Lung (tissue), 11 donors: ENCODE measurements at regions not wholly inside any gene's neighbourhood (a gene's known extent, or its start where the extent isn't known, plus 50 kb on each side); places are given as distances from the start of the nearest gene placed in this dataset.
"Not testable (repeated sequence)": the region's sequence is repeated elsewhere in the genome, so short reads cannot be mapped to it uniquely, and the experiment has no call there.

Experiments
- ATAC-seq: fragments of 200-7000 bp; cut with Tn5 transposase; one replicate; pipeline ENCODE4 v1.9.1; 2020; ENCODE audit warnings: moderate number of reproducible peaks; ENCODE audit not compliant: insufficient read depth, low FRiP score
- DNase-seq, 3 donors: peaks; one replicate each; pipeline ENCODE4 v3.0.0-alpha.2; 2013 to 2017
- H3K27ac ChIP-seq, 2 donors: one replicate each; pipeline ENCODE4 v1.5.1; 2013; ENCODE audit warnings: mild to moderate bottlenecking in 2 of 2, moderate library complexity in 2 of 2, control low read depth in 1 of 2, inconsistent platforms in 1 of 2, low read depth in 1 of 2, low read length in 1 of 2
- H3K27me3 ChIP-seq, 3 donors: one replicate each; pipeline ENCODE4 v1.5.1; 2013; ENCODE audit warnings: low read length in 2 of 3; ENCODE audit not compliant: control insufficient read depth in 3 of 3, insufficient read depth in 3 of 3
- H3K36me3 ChIP-seq, 4 donors: one replicate each; pipeline ENCODE4 v1.5.1; 2013; ENCODE audit warnings: low read length in 4 of 4, mild to moderate bottlenecking in 1 of 4, moderate library complexity in 1 of 4; ENCODE audit not compliant: control insufficient read depth in 4 of 4, insufficient read depth in 4 of 4
- H3K4me1 ChIP-seq, 5 donors: one replicate each; pipeline ENCODE4 v1.5.1; 2013; ENCODE audit warnings: low read length in 5 of 5, mild to moderate bottlenecking in 2 of 5, moderate library complexity in 1 of 5; ENCODE audit not compliant: control insufficient read depth in 5 of 5, insufficient read depth in 5 of 5
- H3K4me3 ChIP-seq: one replicate; pipeline ENCODE4 v1.5.1; 2013; ENCODE audit warnings: mild to moderate bottlenecking, control low read depth, moderate library complexity
- H3K9ac ChIP-seq, 2 donors: one replicate each; pipeline ENCODE4 v1.5.1; 2013; ENCODE audit warnings: low read length in 2 of 2, control low read depth in 1 of 2; ENCODE audit not compliant: insufficient read depth in 1 of 2
- H3K9me3 ChIP-seq, 4 donors: one replicate each; pipeline ENCODE4 v1.5.1; 2013; ENCODE audit warnings: low read length in 3 of 4, mild to moderate bottlenecking in 1 of 4, moderate library complexity in 1 of 4; ENCODE audit not compliant: control insufficient read depth in 4 of 4, insufficient read depth in 3 of 4
- CTCF ChIP-seq: IDR thresholded peaks from 2 replicates; pipeline ENCODE4 v1.5.1; 2012; ENCODE audit warnings: mild to moderate bottlenecking; ENCODE audit errors: control extremely low read depth, extremely low read depth
- WGBS, 2 donors: extraction: QIAGEN DNeasy Blood & Tissue Kit; methylation state at CpG; one replicate each; pipeline ENCODE4 v1.1.7; 2013; 5-methylcytosine and 5-hydroxymethylcytosine counted together
- donor health status: control.
- donor health status: control.
- donor health status: Bipolar disorder and iron deficiency.
- donor health status: healthy.
- donor health status: DM: yes; HTN: yes; CAD: no.

DNA sequence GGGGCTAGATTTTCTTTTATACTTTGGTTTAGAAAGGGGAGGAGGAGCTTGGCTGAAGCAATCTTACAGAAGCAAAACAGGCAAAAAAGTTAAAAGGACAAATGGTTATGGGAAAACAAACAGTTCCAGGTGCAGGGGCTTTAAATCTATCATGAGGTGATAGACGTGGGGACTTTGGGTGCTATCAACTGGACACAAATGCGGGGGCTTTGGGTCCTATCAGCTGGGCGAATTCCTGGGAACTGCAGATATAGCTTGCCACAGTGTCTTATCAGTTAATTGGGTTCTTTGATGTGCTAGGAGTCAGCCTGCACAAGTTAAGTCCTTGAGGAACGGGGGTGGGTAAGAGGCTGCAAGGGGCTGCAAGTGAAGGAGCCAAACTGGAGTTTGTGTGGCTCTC is 260.6 kb downstream of the TUBA3C start:
- Histone ChIP-seq H3K27ac (no peak overlapping the region), H3K4me3 (no peak overlapping the region), H3K36me3 (no peaks in the 10 kb centered on the region), H3K27me3 (no peaks in the 10 kb centered on the region), H3K9me3 (peaks cover 0 to 1% (median 0%) of the 10 kb centered on the region in 4 donors), H3K4me1 (no peaks in the 10 kb centered on the region), H3K9ac (no peak overlapping the region)
- ATAC-seq (no peak), DNase-seq (no peak)
- WGBS, 2 donors, result 54 to 59% methylated on average over 4 of the region's 4 CpGs
- TF ChIP-seq CTCF, result no peak

GRCh38 chr13:18905096-18905495 is 276.5 kb downstream of the TUBA3C start:
- not testable (repeated sequence) for H3K9me3 ChIP-seq, DNase-seq, H3K4me1 ChIP-seq, H3K36me3 ChIP-seq, H3K27me3 ChIP-seq, H3K4me3 ChIP-seq, H3K27ac ChIP-seq, H3K9ac ChIP-seq, ATAC-seq
- 64 to 68% methylated on average over 12 of the region's 12 CpGs for WGBS, 2 donors

DNA sequence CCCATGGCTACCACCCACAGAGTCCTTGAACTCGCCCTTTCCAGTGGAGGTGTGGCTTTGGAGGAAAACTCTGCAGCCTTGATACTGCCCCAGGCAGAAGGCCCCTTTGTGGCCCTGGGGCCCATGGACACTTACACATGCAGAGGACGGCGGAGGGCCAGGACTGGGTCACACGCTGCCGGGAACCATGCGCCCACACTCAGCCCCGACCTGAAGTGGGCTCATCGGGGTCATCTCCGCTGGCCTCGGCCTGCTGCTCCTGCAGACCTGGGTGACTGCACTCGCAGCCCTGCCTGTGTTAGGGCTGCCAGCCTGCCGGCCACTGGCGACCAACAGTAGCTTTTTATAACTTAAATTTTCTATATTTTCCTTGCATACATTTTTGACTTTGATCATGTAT is 286.2 kb downstream of the TUBA3C start:
- not testable (repeated sequence) for ATAC-seq, H3K27ac ChIP-seq, H3K4me1 ChIP-seq, H3K4me3 ChIP-seq, H3K9ac ChIP-seq, H3K36me3 ChIP-seq, DNase-seq, H3K27me3 ChIP-seq
- peaks cover 0 to 19% (median 5%) of the 10 kb centered on the region in 4 donors for H3K9me3 ChIP-seq
- 82 to 90% methylated on average over 11 to 13 of the region's 13 CpGs for WGBS, 2 donors

DNA sequence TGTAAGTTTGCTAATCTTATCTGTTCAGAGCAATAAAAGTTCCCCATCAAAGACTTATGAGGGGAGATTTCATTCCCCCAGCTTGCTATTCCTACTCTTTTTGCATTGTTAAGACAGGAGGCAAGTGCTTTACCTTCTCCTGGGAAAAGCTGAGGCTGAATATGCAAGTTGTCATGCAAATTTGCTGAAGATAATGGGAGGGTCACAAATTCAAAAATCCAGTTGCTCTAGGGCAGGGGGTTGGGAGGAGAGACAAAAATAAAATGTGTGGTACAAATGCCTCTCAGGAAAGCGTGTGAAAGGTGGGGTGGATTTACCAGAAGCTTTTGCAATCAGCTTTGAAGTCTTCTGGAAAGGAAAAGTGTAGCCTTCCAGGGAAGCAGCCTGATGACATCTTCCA is 290.4 kb downstream of the TUBA3C start:
- not testable (repeated sequence) for H3K27ac ChIP-seq, ATAC-seq, H3K36me3 ChIP-seq, H3K9ac ChIP-seq, H3K4me3 ChIP-seq, H3K27me3 ChIP-seq, DNase-seq, H3K4me1 ChIP-seq
- H3K9me3 ChIP-seq, result peaks cover 0 to 14% (median 7%) of the 10 kb centered on the region in 4 donors
- WGBS, 2 donors, result 17 to 24% methylated on average over 1 of the region's 1 CpG

DNA sequence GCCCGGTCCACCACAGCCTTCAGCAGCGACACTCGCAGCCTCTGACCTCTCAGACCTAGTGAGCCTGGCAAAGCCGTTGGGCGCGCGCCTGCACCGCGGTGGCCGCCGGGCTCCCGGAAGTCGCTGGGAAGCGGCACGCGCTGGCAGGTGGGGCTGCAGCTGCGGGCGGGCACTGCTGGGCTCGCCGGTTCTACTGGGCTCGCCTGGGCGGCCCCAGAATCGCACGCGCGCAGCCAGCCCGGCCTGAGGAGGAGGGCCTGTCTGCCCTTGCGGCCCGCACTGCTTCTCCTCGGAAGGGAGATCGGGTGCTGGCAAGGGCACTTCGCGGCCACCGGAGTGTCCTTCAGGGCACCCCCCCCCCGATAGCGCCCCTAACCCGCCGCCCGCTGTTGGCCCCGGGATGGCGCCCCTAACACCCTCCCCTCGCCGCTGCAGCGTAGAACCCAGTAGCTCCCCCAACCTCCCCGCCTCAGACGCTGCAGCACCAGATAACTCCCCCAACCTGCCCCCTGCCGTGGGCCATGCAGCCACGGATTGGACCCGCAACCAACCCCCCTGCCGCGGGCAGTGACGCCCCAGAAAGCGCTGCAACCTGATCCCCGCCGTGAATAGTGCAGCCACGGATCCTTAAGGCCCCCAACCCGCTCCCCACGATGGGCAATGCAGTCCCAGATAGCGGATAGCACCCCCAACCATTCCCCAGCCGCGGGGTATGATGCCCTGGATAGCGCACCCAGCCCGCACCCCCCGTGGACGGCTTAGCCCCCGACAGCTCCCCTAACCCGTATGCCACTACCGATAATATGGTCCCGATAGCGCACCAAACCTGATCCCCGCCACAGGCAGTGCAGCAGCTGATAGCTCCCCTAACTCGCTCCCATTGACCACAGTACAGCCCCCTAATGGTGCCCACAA is 306.5 kb downstream of the TUBA3C start:
- 36 to 49% methylated on average over 60 to 72 of the region's 72 CpGs for WGBS, 2 donors
- not testable (repeated sequence) for H3K9ac ChIP-seq, DNase-seq, H3K4me1 ChIP-seq, H3K36me3 ChIP-seq, H3K9me3 ChIP-seq, ATAC-seq, H3K4me3 ChIP-seq, H3K27me3 ChIP-seq, H3K27ac ChIP-seq

GRCh38 chr13:18870557-18870956 is 311.1 kb downstream of the TUBA3C start:
- H3K4me3 ChIP-seq, DNase-seq, H3K27ac ChIP-seq, H3K9ac ChIP-seq, H3K9me3 ChIP-seq, ATAC-seq, H3K4me1 ChIP-seq, H3K27me3 ChIP-seq, H3K36me3 ChIP-seq: not testable (repeated sequence)
- 55 to 91% methylated on average over 4 of the region's 4 CpGs for WGBS, 2 donors

DNA sequence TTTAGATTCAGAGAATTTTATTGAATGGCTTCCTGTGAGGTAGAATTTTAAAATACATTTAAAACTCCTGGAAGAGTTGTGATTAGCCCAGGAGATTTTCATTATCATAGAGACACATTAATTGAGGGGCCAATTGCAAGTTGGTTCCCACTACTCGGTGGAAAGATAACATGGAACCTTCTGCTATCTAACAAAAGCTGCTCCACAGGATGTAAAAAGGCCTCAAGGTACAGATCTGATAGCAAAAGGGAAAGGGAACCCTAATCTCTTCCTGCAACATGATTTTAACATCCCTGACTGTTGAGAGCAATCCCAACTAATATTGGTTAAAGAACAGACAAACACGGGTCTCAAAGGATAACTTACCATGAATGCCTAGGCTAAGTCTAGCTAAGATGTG is 312.3 kb downstream of the TUBA3C start:
- H3K9ac ChIP-seq, H3K27me3 ChIP-seq, H3K36me3 ChIP-seq, DNase-seq, H3K4me3 ChIP-seq, ATAC-seq, H3K4me1 ChIP-seq, H3K9me3 ChIP-seq, H3K27ac ChIP-seq: not testable (repeated sequence)
- 77 to 94% methylated on average over 2 of the region's 2 CpGs for WGBS, 2 donors
